GM21360 (cell line): ENCODE measurements at regions not wholly inside any gene's neighbourhood (a gene's known extent, or its start where the extent isn't known, plus 50 kb on each side); places are given as distances from the start of the nearest gene placed in this dataset.
"Not testable (repeated sequence)": the region's sequence is repeated elsewhere in the genome, so short reads cannot be mapped to it uniquely, and the experiment has no call there.

Source experiments
- ATAC-seq: cut with Tn5 transposase; IDR thresholded peaks from one replicate; pipeline ENCODE4 v1.9.1; 2021; ENCODE audit warnings: mild to moderate bottlenecking, moderate library complexity; ENCODE audit not compliant: unreplicated experiment

GRCh38 chr6:121682666-121683065 is 247.2 kb downstream of the GJA1 start:
- ATAC-seq, result no peak

GRCh38 chr6:121685806-121686205 is 250.4 kb downstream of the GJA1 start:
- ATAC-seq, result not testable (repeated sequence)

- no peak for ATAC-seq
Observed at GRCh38 chr6:121686611-121687023, 251.2 kb downstream of the GJA1 start.

GRCh38 chr6:121688974-121689373 is 253.5 kb downstream of the GJA1 start:
- ATAC-seq, result no peak

- ATAC-seq, result no peak
Observed at GRCh38 chr6:121691126-121691551, 255.7 kb downstream of the GJA1 start.

GRCh38 chr6:121694389-121694788 is 258.9 kb downstream of the GJA1 start:
- no peak for ATAC-seq

- ATAC-seq, result no peak
Observed at GRCh38 chr6:121694801-121695251, 259.4 kb downstream of the GJA1 start.

GRCh38 chr6:121695329-121695728 is 259.9 kb downstream of the GJA1 start:
- no peak for ATAC-seq

GRCh38 chr6:121697921-121698320 is 262.5 kb downstream of the GJA1 start:
- no peak for ATAC-seq

GRCh38 chr6:121698617-121699016 is 263.2 kb downstream of the GJA1 start:
- ATAC-seq, result no peak

GRCh38 chr6:121703129-121703528 is 267.7 kb downstream of the GJA1 start:
- ATAC-seq, result not testable (repeated sequence)

GRCh38 chr6:121711472-121711871 is 276.0 kb downstream of the GJA1 start:
- ATAC-seq, result no peak

GRCh38 chr6:121717686-121718085 is 282.2 kb downstream of the GJA1 start:
- ATAC-seq, result no peak

- ATAC-seq, result not testable (repeated sequence)
Observed at GRCh38 chr6:121720867-121721266, 285.4 kb downstream of the GJA1 start.

- ATAC-seq, result no peak
Observed at GRCh38 chr6:121723623-121724022, 288.2 kb downstream of the GJA1 start.

GRCh38 chr6:121724576-121724975 is 289.1 kb downstream of the GJA1 start:
- ATAC-seq, result no peak

- ATAC-seq, result no peak
Observed at GRCh38 chr6:121726596-121726995, 291.1 kb downstream of the GJA1 start.

- no peak for ATAC-seq
Observed at GRCh38 chr6:121730616-121731015, 295.2 kb downstream of the GJA1 start.

GRCh38 chr6:121731381-121731780 is 295.9 kb downstream of the GJA1 start:
- no peak for ATAC-seq

GRCh38 chr6:121732641-121733040 is 297.2 kb downstream of the GJA1 start:
- ATAC-seq, result no peak

GRCh38 chr6:121733234-121733633 is 297.8 kb downstream of the GJA1 start:
- no peak for ATAC-seq

GRCh38 chr6:121740188-121740587 is 304.7 kb downstream of the GJA1 start:
- ATAC-seq, result not testable (repeated sequence)

GRCh38 chr6:121743691-121744090 is 308.2 kb downstream of the GJA1 start:
- ATAC-seq, result no peak
